SK-N-SH (cell line): ENCODE measurements at regions not wholly inside any gene's neighbourhood (a gene's known extent, or its start where the extent isn't known, plus 50 kb on each side); places are given as distances from the start of the nearest gene placed in this dataset.

Experiments
- CTCF ChIP-seq: fragments of 200-600 bp; sonication (generic); IDR thresholded peaks from 2 replicates; pipeline ENCODE4 v1.6.1; 2017; ENCODE audit warnings: antibody characterized with exemption, mild to moderate bottlenecking, moderate library complexity
- EP300 ChIP-seq, 2 experiments: IDR thresholded peaks; 2 replicates each; pipeline versions ENCODE4 v1.4.0 to v1.6.1; 2012; ENCODE audit warnings: borderline replicate concordance in 1 of 2, low read depth in 1 of 2, low read length in 1 of 2
- GATA2 ChIP-seq: sonication (generic); formaldehyde crosslinking; IDR thresholded peaks from 2 replicates; pipeline ENCODE4 v1.5.0; 2020; ENCODE audit warnings: mild to moderate bottlenecking, missing genetic modification reagents
- JUND ChIP-seq: IDR thresholded peaks from 2 replicates; pipeline ENCODE4 v1.4.0; 2012
- MXI1 ChIP-seq: IDR thresholded peaks from 2 replicates; pipeline ENCODE4 v1.6.1; 2012; ENCODE audit warnings: mild to moderate bottlenecking, low read depth, low read length, improper control_type of control experiment
- NFIC ChIP-seq: IDR thresholded peaks from 2 replicates; pipeline ENCODE4 v1.4.0; 2012; ENCODE audit warnings: borderline replicate concordance
- POLR2AphosphoS5 ChIP-seq: IDR thresholded peaks from 2 replicates; pipeline ENCODE4 v1.6.1; 2012; ENCODE audit warnings: low read depth, low read length
- RAD21 ChIP-seq: IDR thresholded peaks from 2 replicates; pipeline ENCODE4 v1.6.1; 2012; ENCODE audit warnings: mild to moderate bottlenecking, low read length
- REST ChIP-seq: IDR thresholded peaks from 2 replicates; pipeline ENCODE4 v1.6.1; 2012; ENCODE audit warnings: mild to moderate bottlenecking, low read depth, low read length, moderate library complexity
- SMC3 ChIP-seq: IDR thresholded peaks from 2 replicates; pipeline ENCODE4 v1.6.1; 2012; ENCODE audit warnings: low read depth, low read length, improper control_type of control experiment
- USF1 ChIP-seq: IDR thresholded peaks from 2 replicates; pipeline ENCODE4 v1.4.0; 2012; ENCODE audit warnings: low read depth, borderline replicate concordance
- YY1 ChIP-seq: IDR thresholded peaks from 2 replicates; pipeline ENCODE4 v1.4.0; 2012; ENCODE audit warnings: low read depth, mild to moderate bottlenecking
- ZBTB33 ChIP-seq: IDR thresholded peaks from 2 replicates; pipeline ENCODE4 v1.4.0; 2012; ENCODE audit warnings: low read depth, borderline replicate concordance

- no peak for TF ChIP-seq ZBTB33
- no peak for TF ChIP-seq CTCF
- TF ChIP-seq JUND, result no peak
- no peak for TF ChIP-seq YY1
- no peak for TF ChIP-seq POLR2AphosphoS5
- no peak for TF ChIP-seq GATA2 (CRISPR knock-in tag)
- TF ChIP-seq REST, result no peak
- TF ChIP-seq MXI1, result no peak
- TF ChIP-seq NFIC, result no peak
- TF ChIP-seq USF1, result no peak
- no peak for TF ChIP-seq EP300 (IDR thresholded peaks at IDR 0.05; ENCODE audit: borderline replicate concordance in 1 of 2, low read depth in 1 of 2, low read length in 1 of 2)
- TF ChIP-seq RAD21, result no peak
- TF ChIP-seq SMC3, result no peak
Measured at GRCh38 chr1:82947278-82947677, 1051.7 kb downstream of the TTLL7 start.
